ENCODE measurements at regions not wholly inside any gene's neighbourhood (a gene's known extent, or its start where the extent isn't known, plus 50 kb on each side); places are given as distances from the start of the nearest gene placed in this dataset.

DNA sequence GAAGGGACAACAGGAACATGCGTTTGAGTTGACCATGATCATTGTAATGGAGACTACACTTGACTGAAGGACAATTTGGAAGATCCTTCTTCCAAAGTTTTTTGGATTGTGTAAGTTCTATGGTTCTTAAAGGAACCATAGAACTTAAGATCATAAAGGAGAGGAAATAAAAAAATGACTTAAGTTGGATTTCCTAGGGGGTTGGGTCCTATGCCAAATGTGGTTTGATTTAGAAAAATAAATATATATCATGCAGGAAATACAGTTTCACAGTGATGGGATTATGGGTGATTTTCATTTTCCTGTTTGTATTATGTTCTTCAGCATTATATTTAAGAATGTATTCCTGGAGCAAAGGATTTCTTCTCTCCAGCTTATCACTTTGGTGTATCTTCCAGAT lies 305.5 kb upstream of the DPH6 start:
- Histone ChIP-seq H3K36me3 (replicated peaks in 1 of 2) (no peaks in the 10 kb centered on the region), H3K4me3 (no peak overlapping the region), H3K27ac (no peak overlapping the region), H3K4me1 (replicated peaks in 1 of 2) (no peaks in the 10 kb centered on the region), H3K27me3 (no peaks in the 10 kb centered on the region), H3K9me3 (replicated peaks in 1 of 3) (no peaks in the 10 kb centered on the region)
- TF ChIP-seq POLR2A (IDR thresholded peaks at IDR 0.05), result no peak
- TF ChIP-seq, protein P1, sequence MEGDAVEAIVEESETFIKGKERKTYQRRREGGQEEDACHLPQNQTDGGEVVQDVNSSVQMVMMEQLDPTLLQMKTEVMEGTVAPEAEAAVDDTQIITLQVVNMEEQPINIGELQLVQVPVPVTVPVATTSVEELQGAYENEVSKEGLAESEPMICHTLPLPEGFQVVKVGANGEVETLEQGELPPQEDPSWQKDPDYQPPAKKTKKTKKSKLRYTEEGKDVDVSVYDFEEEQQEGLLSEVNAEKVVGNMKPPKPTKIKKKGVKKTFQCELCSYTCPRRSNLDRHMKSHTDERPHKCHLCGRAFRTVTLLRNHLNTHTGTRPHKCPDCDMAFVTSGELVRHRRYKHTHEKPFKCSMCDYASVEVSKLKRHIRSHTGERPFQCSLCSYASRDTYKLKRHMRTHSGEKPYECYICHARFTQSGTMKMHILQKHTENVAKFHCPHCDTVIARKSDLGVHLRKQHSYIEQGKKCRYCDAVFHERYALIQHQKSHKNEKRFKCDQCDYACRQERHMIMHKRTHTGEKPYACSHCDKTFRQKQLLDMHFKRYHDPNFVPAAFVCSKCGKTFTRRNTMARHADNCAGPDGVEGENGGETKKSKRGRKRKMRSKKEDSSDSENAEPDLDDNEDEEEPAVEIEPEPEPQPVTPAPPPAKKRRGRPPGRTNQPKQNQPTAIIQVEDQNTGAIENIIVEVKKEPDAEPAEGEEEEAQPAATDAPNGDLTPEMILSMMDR (IDR thresholded peaks at IDR 0.05), result no peak
- 79 to 85% (median 80%) methylated on average over 1 of the region's 1 CpG for WGBS, 4 donors
- intact Hi-C loops (cut with DNase I), result no loop called here
- no peak for DNase-seq

DNA sequence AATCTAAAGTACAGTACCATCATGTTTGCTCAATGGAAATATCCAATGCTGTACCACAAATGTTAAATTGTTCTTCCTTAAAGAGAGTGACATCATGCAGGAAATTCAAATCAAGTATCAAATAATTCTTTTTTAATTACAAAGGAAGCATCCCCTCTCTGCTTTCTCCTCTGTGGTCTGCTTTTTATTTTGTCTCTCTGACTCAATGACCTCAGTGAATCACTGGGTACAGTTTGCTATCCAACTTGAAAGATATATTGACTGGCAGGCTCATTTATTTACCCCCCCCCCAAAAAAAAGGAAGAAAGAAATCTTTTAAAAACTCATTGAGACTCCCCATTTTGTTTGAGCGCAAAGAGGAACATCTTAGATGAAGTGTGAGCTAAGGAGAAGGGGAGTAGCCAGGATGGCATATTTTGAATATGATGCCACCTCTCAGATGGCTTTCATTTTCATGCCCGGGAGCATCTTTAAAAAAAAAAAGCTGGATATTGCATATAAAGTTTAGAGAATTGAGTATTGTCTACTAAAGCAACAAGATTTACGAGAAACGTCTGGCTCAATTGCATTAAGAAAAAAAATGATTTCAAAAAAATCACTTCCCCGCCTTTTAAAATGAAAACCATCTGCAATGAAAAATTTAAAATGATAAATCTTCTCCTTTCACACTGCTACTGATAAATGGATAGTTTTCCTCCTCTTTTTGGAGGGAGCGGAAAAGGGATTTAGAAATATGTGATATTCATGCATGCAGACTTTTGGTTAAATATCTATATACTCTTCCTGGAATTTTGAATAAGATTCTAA lies 307.1 kb upstream of the DPH6 start:
- WGBS, 4 donors, result 74 to 81% (median 77%) methylated on average over 6 of the region's 6 CpGs
- Histone ChIP-seq H3K27ac (no peak overlapping the region), H3K4me1 (replicated peaks in 1 of 2) (no peaks in the 10 kb centered on the region), H3K4me3 (no peak overlapping the region), H3K27me3 (no peaks in the 10 kb centered on the region), H3K9me3 (replicated peaks in 1 of 3) (no peaks in the 10 kb centered on the region), H3K36me3 (replicated peaks in 1 of 2) (no peaks in the 10 kb centered on the region)
- intact Hi-C loops (cut with DNase I), result no loop called here
- TF ChIP-seq, protein P1 (IDR thresholded peaks at IDR 0.05), result no peak
- TF ChIP-seq POLR2A (IDR thresholded peaks at IDR 0.05), result no peak
- no peak for DNase-seq

DNA sequence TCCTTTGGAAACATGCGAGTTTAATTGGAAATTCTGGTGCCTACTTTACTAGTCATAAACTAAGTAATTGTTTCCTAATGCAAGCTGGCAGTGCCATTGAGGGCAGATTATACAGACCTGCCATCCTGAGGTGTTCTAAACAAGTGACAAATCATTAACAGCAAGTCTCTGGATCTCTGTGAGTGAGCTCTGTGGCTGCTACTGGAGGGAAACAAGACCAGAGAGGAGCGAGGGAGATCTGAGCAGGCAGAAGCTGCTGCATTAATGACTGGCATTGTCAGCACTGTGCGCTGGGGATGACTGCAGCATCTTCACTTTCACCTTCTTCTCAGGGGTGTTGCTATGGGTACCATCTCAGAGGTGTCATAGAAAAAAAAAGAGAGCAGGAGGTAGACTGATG lies 308.4 kb upstream of the DPH6 start:
- 74 to 88% (median 79%) methylated on average over 3 of the region's 3 CpGs for WGBS, 4 donors
- no peaks in the 10 kb centered on the region for H3K4me1 ChIP-seq (replicated peaks in 1 of 2)
- TF ChIP-seq, protein P1 (IDR thresholded peaks at IDR 0.05), result no peak
- no peak for TF ChIP-seq POLR2A (IDR thresholded peaks at IDR 0.05)

DNA sequence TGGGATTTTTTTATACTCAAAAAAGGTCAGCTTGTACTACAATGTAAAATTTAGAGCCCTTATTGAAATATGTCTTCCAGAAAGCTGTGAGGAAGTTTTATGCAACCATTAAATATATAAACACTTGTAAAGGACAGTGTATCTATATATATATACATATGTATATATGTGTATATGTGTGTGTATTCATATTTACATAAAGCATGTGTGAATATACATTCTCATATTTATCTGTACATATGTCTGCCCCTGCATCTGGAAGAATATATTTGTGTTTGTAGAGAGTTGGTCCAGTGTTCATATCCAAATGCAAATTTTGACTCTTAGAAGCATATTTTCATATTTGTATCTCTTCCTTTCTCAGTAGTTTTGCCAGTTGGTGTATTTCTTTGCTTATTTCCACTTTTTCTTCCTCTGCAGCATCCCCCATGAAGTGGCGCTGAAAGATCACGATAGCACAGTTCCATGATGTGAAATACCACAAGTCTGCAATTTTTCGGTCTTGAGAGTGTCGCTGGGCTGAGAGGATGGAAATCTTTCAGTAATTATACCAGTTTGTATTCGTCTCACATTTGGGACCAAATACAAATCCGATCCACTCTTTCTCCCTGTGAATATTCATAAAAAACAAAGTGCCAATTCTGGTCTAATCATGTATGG lies 311.7 kb upstream of the DPH6 start:
- Histone ChIP-seq H3K27me3 (no peaks in the 10 kb centered on the region), H3K9me3 (replicated peaks in 1 of 3) (no peaks in the 10 kb centered on the region), H3K27ac (no peak overlapping the region), H3K36me3 (replicated peaks in 1 of 2) (no peaks in the 10 kb centered on the region), H3K4me1 (replicated peaks in 1 of 2) (no peaks in the 10 kb centered on the region), H3K4me3 (no peak overlapping the region)
- 90 to 92% (median 91%) methylated on average over 6 of the region's 6 CpGs for WGBS, 4 donors
- no peak for DNase-seq
- intact Hi-C loops (cut with DNase I), result no loop called here
- TF ChIP-seq, protein P1 (IDR thresholded peaks at IDR 0.05), result no peak
- TF ChIP-seq POLR2A (IDR thresholded peaks at IDR 0.05), result no peak

More for the DNA sequence above, 308.4 kb upstream of the DPH6 start:
- Histone ChIP-seq H3K36me3 (replicated peaks in 1 of 2) (no peaks in the 10 kb centered on the region), H3K4me3 (no peak overlapping the region), H3K9me3 (replicated peaks in 1 of 3) (no peaks in the 10 kb centered on the region), H3K27me3 (no peaks in the 10 kb centered on the region), H3K27ac (no peak overlapping the region)
- DNase-seq, result no peak
- intact Hi-C loops (cut with DNase I), result no loop called here

Data from adrenal gland (tissue), 9 donors.